Heart left ventricle (tissue), 13 donors: ENCODE measurements at regions not wholly inside any gene's neighbourhood (a gene's known extent, or its start where the extent isn't known, plus 50 kb on each side); places are given as distances from the start of the nearest gene placed in this dataset.

ENCODE experiments used
- CTCF ChIP-seq, 12 donors: fragments of 200-600 bp; sonication (generic) in 4 of 12; IDR thresholded peaks; one replicate each; pipeline versions ENCODE4 v1.5.0 to v1.8.0; 2018 to 2022; ENCODE audit warnings: antibody characterized with exemption in 12 of 12, mild to moderate bottlenecking in 5 of 12
- POLR2A ChIP-seq, 2 donors: fragments of 450-650 bp; IDR thresholded peaks; one replicate each; pipeline ENCODE4 v1.6.1; 2017; ENCODE audit warnings: antibody characterized with exemption in 2 of 2, mild to moderate bottlenecking in 2 of 2, moderate library complexity in 2 of 2
- donor health status: ischemic (EF 13 %, LVEDD 7.1; RV severe dilation, severe dysfunction).
- donor health status: DM: no; HTN: yes; CAD: no.
- donor health status: DM: no; HTN: no; CAD: no.
- donor health status: ischemic (EF 25% LVEDD 6.9; RV normal size, moderate dysfunction).
- donor health status: ischemic (EF 25% LVEDD 5.7; RV mildly dilated, moderate dysfunction).
- donor health status: ischemic (EF 35%, LVEDD 5.7; RV mildly dilated, moderate dysfunction).
- donor health status: nonischemic (EF 11% LVEDD 7.7; RV severe dilation, severe dysfunction).
- donor health status: DM: yes; HTN: yes; CAD: no.
- donor health status: PGD.
- donor health status: ischemic (EF 29% LVEDD 5.4; RV normal size, mild dysfunction).
- donor health status: nonischemic (EF 23%, LVEDD 6.1; RV moderate dilation, normal function).

- no peak for TF ChIP-seq CTCF (IDR thresholded peaks at IDR 0.05)
- TF ChIP-seq POLR2A (IDR thresholded peaks at IDR 0.05) = no peak
These were observed 284.2 kb upstream of the SEMA6A start for GRCh38 chr5:116858705-116859333.
